Activated naive CD8-positive, alpha-beta T cell (primary cell): ENCODE measurements at regions not wholly inside any gene's neighbourhood (a gene's known extent, or its start where the extent isn't known, plus 50 kb on each side); places are given as distances from the start of the nearest gene placed in this dataset.

Experiments used
- H3K27ac Mint-ChIP-seq: one replicate; pipeline ENCODE4 v1.8.0; 2021; ENCODE audit warnings: mixed read lengths
- H3K27me3 Mint-ChIP-seq: one replicate; pipeline ENCODE4 v1.8.0; 2021; ENCODE audit warnings: mixed read lengths
- H3K36me3 Mint-ChIP-seq: one replicate; pipeline ENCODE4 v1.8.0; 2021; ENCODE audit warnings: mixed read lengths
- H3K4me1 Mint-ChIP-seq: one replicate; pipeline ENCODE4 v1.8.0; 2021; ENCODE audit warnings: low read depth, mixed read lengths
- H3K4me3 Mint-ChIP-seq: one replicate; pipeline ENCODE4 v1.8.0; 2021; ENCODE audit warnings: mild to moderate bottlenecking, mixed read lengths
- H3K9me3 Mint-ChIP-seq: one replicate; pipeline ENCODE4 v1.8.0; 2021; ENCODE audit warnings: low read depth, mixed read lengths

GRCh38 chr1:88022516-88022915 is 661.6 kb upstream of the PKN2 start:
- H3K27me3 Mint-ChIP-seq, result peaks cover 6% of the 10 kb centered on the region
- H3K27ac Mint-ChIP-seq, result no peak overlapping the region
- no peaks in the 10 kb centered on the region for H3K4me1 Mint-ChIP-seq
- H3K36me3 Mint-ChIP-seq, result no peaks in the 10 kb centered on the region
- no peaks in the 10 kb centered on the region for H3K9me3 Mint-ChIP-seq
- no peak overlapping the region for H3K4me3 Mint-ChIP-seq

- H3K4me3 Mint-ChIP-seq, result no peak overlapping the region
- H3K27me3 Mint-ChIP-seq, result peaks cover 17% of the 10 kb centered on the region
- no peaks in the 10 kb centered on the region for H3K36me3 Mint-ChIP-seq
- H3K9me3 Mint-ChIP-seq, result no peaks in the 10 kb centered on the region
- no peak overlapping the region for H3K27ac Mint-ChIP-seq
- H3K4me1 Mint-ChIP-seq, result no peaks in the 10 kb centered on the region
Observed at GRCh38 chr1:88029142-88029541, 654.9 kb upstream of the PKN2 start.

- Mint-ChIP-seq H3K9me3 (no peaks in the 10 kb centered on the region), H3K4me1 (no peaks in the 10 kb centered on the region), H3K36me3 (no peaks in the 10 kb centered on the region), H3K27me3 (peaks cover 14% of the 10 kb centered on the region), H3K4me3 (no peak overlapping the region), H3K27ac (no peak overlapping the region)
Observed at GRCh38 chr1:88029899-88030298, 654.2 kb upstream of the PKN2 start.

- H3K4me1 Mint-ChIP-seq, result no peaks in the 10 kb centered on the region
- peaks cover 13% of the 10 kb centered on the region for H3K9me3 Mint-ChIP-seq
- no peaks in the 10 kb centered on the region for H3K36me3 Mint-ChIP-seq
- no peak overlapping the region for H3K27ac Mint-ChIP-seq
- no peak overlapping the region for H3K4me3 Mint-ChIP-seq
- H3K27me3 Mint-ChIP-seq, result peaks cover 2% of the 10 kb centered on the region
Observed at GRCh38 chr1:88035578-88035977, 648.5 kb upstream of the PKN2 start.

- Mint-ChIP-seq H3K4me3 (no peak overlapping the region), H3K27ac (no peak overlapping the region), H3K27me3 (peaks cover 2% of the 10 kb centered on the region), H3K36me3 (no peaks in the 10 kb centered on the region), H3K9me3 (peaks cover 17% of the 10 kb centered on the region), H3K4me1 (no peaks in the 10 kb centered on the region)
Observed at GRCh38 chr1:88036345-88037014, 647.6 kb upstream of the PKN2 start.

GRCh38 chr1:88039240-88039639 is 644.8 kb upstream of the PKN2 start:
- Mint-ChIP-seq H3K27ac (no peak overlapping the region), H3K9me3 (peaks cover 17% of the 10 kb centered on the region), H3K27me3 (peaks cover 2% of the 10 kb centered on the region), H3K36me3 (no peaks in the 10 kb centered on the region), H3K4me3 (no peak overlapping the region), H3K4me1 (no peaks in the 10 kb centered on the region)

- Mint-ChIP-seq H3K4me3 (no peak overlapping the region), H3K36me3 (no peaks in the 10 kb centered on the region), H3K4me1 (no peaks in the 10 kb centered on the region), H3K27ac (no peak overlapping the region), H3K27me3 (no peaks in the 10 kb centered on the region), H3K9me3 (peaks cover 10% of the 10 kb centered on the region)
Observed at GRCh38 chr1:88043834-88044233, 640.2 kb upstream of the PKN2 start.

- no peak overlapping the region for H3K4me3 Mint-ChIP-seq
- H3K36me3 Mint-ChIP-seq, result no peaks in the 10 kb centered on the region
- H3K27ac Mint-ChIP-seq, result no peak overlapping the region
Observed at GRCh38 chr1:88052167-88052566, 631.9 kb upstream of the PKN2 start.

GRCh38 chr1:88053065-88053464 is 631.0 kb upstream of the PKN2 start:
- Mint-ChIP-seq H3K9me3 (no peaks in the 10 kb centered on the region), H3K4me3 (no peak overlapping the region), H3K36me3 (no peaks in the 10 kb centered on the region), H3K27ac (no peak overlapping the region), H3K4me1 (no peaks in the 10 kb centered on the region), H3K27me3 (peaks cover 3% of the 10 kb centered on the region)

More at GRCh38 chr1:88052167-88052566, 631.9 kb upstream of the PKN2 start:
- peaks cover 3% of the 10 kb centered on the region for H3K27me3 Mint-ChIP-seq
- H3K4me1 Mint-ChIP-seq, result no peaks in the 10 kb centered on the region
- no peaks in the 10 kb centered on the region for H3K9me3 Mint-ChIP-seq

- Mint-ChIP-seq H3K4me3 (no peak overlapping the region), H3K27me3 (peaks cover 4% of the 10 kb centered on the region), H3K4me1 (no peaks in the 10 kb centered on the region), H3K27ac (no peak overlapping the region), H3K36me3 (no peaks in the 10 kb centered on the region), H3K9me3 (no peaks in the 10 kb centered on the region)
Observed at GRCh38 chr1:88056881-88057280, 627.2 kb upstream of the PKN2 start.

- H3K27me3 Mint-ChIP-seq, result peaks cover 4% of the 10 kb centered on the region
- no peak overlapping the region for H3K27ac Mint-ChIP-seq
- no peak overlapping the region for H3K4me3 Mint-ChIP-seq
- no peaks in the 10 kb centered on the region for H3K9me3 Mint-ChIP-seq
- no peaks in the 10 kb centered on the region for H3K4me1 Mint-ChIP-seq
- no peaks in the 10 kb centered on the region for H3K36me3 Mint-ChIP-seq
Observed at GRCh38 chr1:88058205-88058604, 625.9 kb upstream of the PKN2 start.

- H3K27ac Mint-ChIP-seq, result no peak overlapping the region
- H3K27me3 Mint-ChIP-seq, result peaks cover 3% of the 10 kb centered on the region
- no peaks in the 10 kb centered on the region for H3K9me3 Mint-ChIP-seq
- no peaks in the 10 kb centered on the region for H3K36me3 Mint-ChIP-seq
- no peak overlapping the region for H3K4me3 Mint-ChIP-seq
- H3K4me1 Mint-ChIP-seq, result no peaks in the 10 kb centered on the region
Observed at GRCh38 chr1:88060112-88060673, 623.9 kb upstream of the PKN2 start.

GRCh38 chr1:88060750-88061491 is 623.2 kb upstream of the PKN2 start:
- Mint-ChIP-seq H3K27ac (no peak overlapping the region), H3K36me3 (no peaks in the 10 kb centered on the region), H3K4me1 (no peaks in the 10 kb centered on the region), H3K27me3 (peaks cover 3% of the 10 kb centered on the region), H3K4me3 (no peak overlapping the region), H3K9me3 (no peaks in the 10 kb centered on the region)

- no peak overlapping the region for H3K27ac Mint-ChIP-seq
- no peaks in the 10 kb centered on the region for H3K36me3 Mint-ChIP-seq
- no peaks in the 10 kb centered on the region for H3K4me1 Mint-ChIP-seq
- H3K9me3 Mint-ChIP-seq, result no peaks in the 10 kb centered on the region
- H3K27me3 Mint-ChIP-seq, result peaks cover 3% of the 10 kb centered on the region
- no peak overlapping the region for H3K4me3 Mint-ChIP-seq
Observed at GRCh38 chr1:88061492-88062177, 622.4 kb upstream of the PKN2 start.

- H3K9me3 Mint-ChIP-seq, result no peaks in the 10 kb centered on the region
- no peaks in the 10 kb centered on the region for H3K36me3 Mint-ChIP-seq
- H3K27ac Mint-ChIP-seq, result no peak overlapping the region
- H3K27me3 Mint-ChIP-seq, result peaks cover 3% of the 10 kb centered on the region
- H3K4me1 Mint-ChIP-seq, result no peaks in the 10 kb centered on the region
- no peak overlapping the region for H3K4me3 Mint-ChIP-seq
Observed at GRCh38 chr1:88062650-88063153, 621.4 kb upstream of the PKN2 start.
